ENCODE measurements at regions not wholly inside any gene's neighbourhood (a gene's known extent, or its start where the extent isn't known, plus 50 kb on each side); places are given as distances from the start of the nearest gene placed in this dataset.
"Not testable (repeated sequence)": the region's sequence is repeated elsewhere in the genome, so short reads cannot be mapped to it uniquely, and the experiment has no call there.

DNA sequence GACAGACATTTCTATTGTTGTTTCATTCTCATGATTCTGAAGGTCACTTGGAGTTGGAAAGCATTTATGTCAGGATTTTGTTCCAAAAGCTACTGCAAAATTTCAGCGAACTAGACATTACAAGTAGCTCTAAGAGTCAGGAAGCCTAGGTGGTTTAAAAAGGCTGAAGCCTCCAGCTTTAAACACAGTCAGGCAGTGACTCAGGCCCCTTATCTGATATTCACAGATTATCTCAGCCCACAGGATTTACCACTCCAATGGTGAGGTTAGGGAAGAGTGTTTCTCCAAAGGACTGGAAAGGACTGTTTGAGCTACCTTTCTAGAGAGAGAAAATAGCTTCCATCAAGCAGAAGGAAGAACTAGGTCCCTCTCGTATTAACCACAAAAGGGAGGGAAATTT, 624.4 kb upstream of the C16orf82 start:
- WGBS, 2 donors = 62 to 66% methylated on average over 2 of the region's 2 CpGs
- H3K27ac ChIP-seq (ENCODE audit: low read depth in 1 of 2, low read length in 2 of 2) = no peak overlapping the region
- intact Hi-C loops (cut with DNase I) = no loop called here

DNA sequence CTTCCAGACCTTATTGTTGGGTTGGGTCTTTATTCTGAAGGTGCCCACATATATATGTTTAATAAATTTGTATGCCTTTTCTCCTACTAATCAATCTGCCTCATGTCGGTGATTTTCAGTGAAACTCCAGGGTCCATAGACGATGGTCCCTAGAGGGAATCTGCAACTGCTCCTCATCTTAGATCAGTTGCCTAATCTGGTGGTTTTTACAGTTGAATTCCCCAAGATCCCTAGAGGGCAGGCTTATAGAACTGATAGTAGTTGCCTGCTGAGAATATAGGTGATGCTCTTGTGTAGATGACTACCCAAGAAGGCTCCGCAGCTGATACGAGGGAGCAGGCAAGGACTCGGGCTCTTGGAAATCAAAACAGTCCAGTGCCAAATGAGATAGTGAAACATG, 619.2 kb upstream of the C16orf82 start:
- intact Hi-C loops (cut with DNase I) = no loop called here
- Histone ChIP-seq H3K4me1 (ENCODE audit: control insufficient read depth in 1 of 2, insufficient read depth in 2 of 2, low read length in 2 of 2) (no peaks in the 10 kb centered on the region), H3K36me3 (ENCODE audit: control insufficient read depth in 1 of 2, insufficient read depth in 2 of 2, low read length in 1 of 2) (peaks cover 0 to 2% of the 10 kb centered on the region in 2 donors), H3K4me3 (ENCODE audit: low read length in 2 of 2) (no peak overlapping the region), H3K27ac (ENCODE audit: low read depth in 1 of 2, low read length in 2 of 2) (no peak overlapping the region), H3K27me3 (ENCODE audit: control insufficient read depth in 1 of 2, insufficient read depth in 2 of 2, low read length in 1 of 2) (no peaks in the 10 kb centered on the region), H3K9me3 (ENCODE audit: control insufficient read depth, low read length) (no peaks in the 10 kb centered on the region)
- WGBS, 2 donors = 86 to 89% methylated on average over 5 of the region's 5 CpGs
- no peak for DNase-seq
- no peak for ATAC-seq (ENCODE audit: low FRiP score)

More for the DNA sequence above, 624.4 kb upstream of the C16orf82 start:
- DNase-seq (no peak), ATAC-seq (ENCODE audit: low FRiP score) (no peak)
- Histone ChIP-seq H3K4me3 (ENCODE audit: low read length in 2 of 2) (no peak overlapping the region), H3K36me3 (ENCODE audit: control insufficient read depth in 1 of 2, insufficient read depth in 2 of 2, low read length in 1 of 2) (no peaks in the 10 kb centered on the region), H3K9me3 (ENCODE audit: control insufficient read depth, low read length) (peaks cover 2% of the 10 kb centered on the region), H3K27me3 (ENCODE audit: control insufficient read depth in 1 of 2, insufficient read depth in 2 of 2, low read length in 1 of 2) (no peaks in the 10 kb centered on the region), H3K4me1 (ENCODE audit: control insufficient read depth in 1 of 2, insufficient read depth in 2 of 2, low read length in 2 of 2) (no peaks in the 10 kb centered on the region)

GRCh38 chr16:26453215-26453614, 613.5 kb upstream of the C16orf82 start:
- ATAC-seq (ENCODE audit: low FRiP score) (no peak), DNase-seq (no peak)
- Histone ChIP-seq H3K4me3 (ENCODE audit: low read length in 2 of 2) (no peak overlapping the region), H3K27me3 (ENCODE audit: control insufficient read depth in 1 of 2, insufficient read depth in 2 of 2, low read length in 1 of 2) (no peaks in the 10 kb centered on the region), H3K27ac (ENCODE audit: low read depth in 1 of 2, low read length in 2 of 2) (no peak overlapping the region), H3K9me3 (ENCODE audit: control insufficient read depth, low read length) (no peaks in the 10 kb centered on the region), H3K4me1 (ENCODE audit: control insufficient read depth in 1 of 2, insufficient read depth in 2 of 2, low read length in 2 of 2) (no peaks in the 10 kb centered on the region), H3K36me3 (ENCODE audit: control insufficient read depth in 1 of 2, insufficient read depth in 2 of 2, low read length in 1 of 2) (peaks cover 0 to 2% of the 10 kb centered on the region in 2 donors)
- intact Hi-C loops (cut with DNase I) = no loop called here
- 21 to 23% methylated on average over 1 of the region's 1 CpG for WGBS, 2 donors

DNA sequence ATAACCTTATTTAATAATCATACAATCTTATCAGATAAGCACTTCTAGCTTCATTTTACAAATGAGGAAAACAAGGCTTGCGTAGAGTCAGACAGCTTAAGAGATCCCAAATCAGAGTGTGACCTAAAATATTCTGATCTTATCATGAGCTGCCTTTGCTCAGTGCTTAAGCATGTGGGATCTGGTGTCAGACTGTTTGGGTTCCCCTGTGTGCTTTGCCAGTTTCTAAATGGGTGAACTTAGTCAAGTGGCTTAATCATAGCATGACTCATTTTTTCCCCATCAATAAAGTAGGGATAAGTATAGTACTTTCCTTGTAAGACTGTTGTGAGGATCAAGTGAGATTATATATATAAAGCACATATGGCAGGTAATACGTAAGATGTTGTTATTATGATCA, 612.6 kb upstream of the C16orf82 start:
- H3K9me3 ChIP-seq (ENCODE audit: control insufficient read depth, low read length) = no peaks in the 10 kb centered on the region

DNA sequence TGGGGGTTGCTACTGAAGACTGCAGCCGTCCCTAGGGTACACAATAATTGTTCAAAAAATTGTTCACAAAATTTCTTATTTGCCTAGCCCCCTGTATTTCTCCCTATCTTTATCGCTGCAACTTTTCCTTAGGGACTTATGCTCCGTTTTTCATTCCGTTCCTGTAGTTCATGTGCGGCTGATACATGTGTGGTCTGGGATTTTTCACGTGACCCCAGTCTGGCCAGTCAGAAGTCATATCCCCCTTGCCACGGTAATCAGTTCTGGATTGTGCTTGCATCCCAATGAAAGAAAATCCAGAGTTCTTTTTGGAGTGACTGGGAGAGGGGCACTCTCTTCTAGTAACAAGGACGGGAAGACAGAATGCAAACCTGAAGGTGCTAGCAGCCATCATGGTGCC, 610.7 kb upstream of the C16orf82 start:
- DNase-seq = no peak
- no peak for ATAC-seq (ENCODE audit: low FRiP score)
- Histone ChIP-seq H3K4me1 (ENCODE audit: control insufficient read depth in 1 of 2, insufficient read depth in 2 of 2, low read length in 2 of 2) (no peaks in the 10 kb centered on the region), H3K9me3 (ENCODE audit: control insufficient read depth, low read length) (no peaks in the 10 kb centered on the region), H3K36me3 (ENCODE audit: control insufficient read depth in 1 of 2, insufficient read depth in 2 of 2, low read length in 1 of 2) (peaks cover 0 to 2% of the 10 kb centered on the region in 2 donors), H3K27ac (ENCODE audit: low read depth in 1 of 2, low read length in 2 of 2) (no peak overlapping the region), H3K4me3 (ENCODE audit: low read length in 2 of 2) (no peak overlapping the region), H3K27me3 (ENCODE audit: control insufficient read depth in 1 of 2, insufficient read depth in 2 of 2, low read length in 1 of 2) (no peaks in the 10 kb centered on the region)
- intact Hi-C loops (cut with DNase I) = no loop called here
- WGBS, 2 donors = 49 to 65% methylated on average over 8 of the region's 8 CpGs

More for the DNA sequence above, 612.6 kb upstream of the C16orf82 start:
- H3K27me3 ChIP-seq (ENCODE audit: control insufficient read depth in 1 of 2, insufficient read depth in 2 of 2, low read length in 1 of 2) = no peaks in the 10 kb centered on the region
- H3K36me3 ChIP-seq (ENCODE audit: control insufficient read depth in 1 of 2, insufficient read depth in 2 of 2, low read length in 1 of 2) = peaks cover 0 to 2% of the 10 kb centered on the region in 2 donors
- H3K4me3 ChIP-seq (ENCODE audit: low read length in 2 of 2) = no peak overlapping the region
- H3K27ac ChIP-seq (ENCODE audit: low read depth in 1 of 2, low read length in 2 of 2) = no peak overlapping the region
- ATAC-seq (ENCODE audit: low FRiP score) = no peak
- DNase-seq = no peak
- 35 to 53% methylated on average over 2 of the region's 2 CpGs for WGBS, 2 donors
- intact Hi-C loops (cut with DNase I) = no loop called here
- no peaks in the 10 kb centered on the region for H3K4me1 ChIP-seq (ENCODE audit: control insufficient read depth in 1 of 2, insufficient read depth in 2 of 2, low read length in 2 of 2)

DNA sequence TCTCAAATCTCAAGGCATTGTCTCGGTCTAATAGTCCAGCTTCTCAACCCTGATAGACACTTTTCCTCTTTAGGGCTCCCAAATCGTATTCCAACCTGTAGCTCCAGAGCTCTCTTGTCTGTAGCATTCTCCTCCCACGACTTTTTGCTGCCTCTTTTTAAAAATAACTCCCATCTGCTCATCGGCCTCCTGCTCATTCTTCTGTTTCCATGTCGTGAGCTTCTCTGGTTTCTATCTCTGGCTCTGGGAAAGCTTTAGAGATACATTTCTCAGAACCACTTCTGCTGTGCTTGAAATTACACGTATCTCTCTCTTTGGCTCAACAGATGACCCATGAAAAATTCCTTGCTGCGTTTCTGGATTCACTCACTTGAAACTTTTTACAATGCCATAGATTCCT, 609.6 kb upstream of the C16orf82 start:
- intact Hi-C loops (cut with DNase I) = no loop called here
- Histone ChIP-seq H3K9me3 (ENCODE audit: control insufficient read depth, low read length) (no peaks in the 10 kb centered on the region), H3K36me3 (ENCODE audit: control insufficient read depth in 1 of 2, insufficient read depth in 2 of 2, low read length in 1 of 2) (no peaks in the 10 kb centered on the region), H3K27ac (ENCODE audit: low read depth in 1 of 2, low read length in 2 of 2) (no peak overlapping the region), H3K4me1 (ENCODE audit: control insufficient read depth in 1 of 2, insufficient read depth in 2 of 2, low read length in 2 of 2) (no peaks in the 10 kb centered on the region), H3K4me3 (ENCODE audit: low read length in 2 of 2) (no peak overlapping the region), H3K27me3 (ENCODE audit: control insufficient read depth in 1 of 2, insufficient read depth in 2 of 2, low read length in 1 of 2) (no peaks in the 10 kb centered on the region)
- WGBS, 2 donors = 57 to 70% methylated on average over 7 of the region's 7 CpGs
- DNase-seq (no peak), ATAC-seq (ENCODE audit: low FRiP score) (no peak)

DNA sequence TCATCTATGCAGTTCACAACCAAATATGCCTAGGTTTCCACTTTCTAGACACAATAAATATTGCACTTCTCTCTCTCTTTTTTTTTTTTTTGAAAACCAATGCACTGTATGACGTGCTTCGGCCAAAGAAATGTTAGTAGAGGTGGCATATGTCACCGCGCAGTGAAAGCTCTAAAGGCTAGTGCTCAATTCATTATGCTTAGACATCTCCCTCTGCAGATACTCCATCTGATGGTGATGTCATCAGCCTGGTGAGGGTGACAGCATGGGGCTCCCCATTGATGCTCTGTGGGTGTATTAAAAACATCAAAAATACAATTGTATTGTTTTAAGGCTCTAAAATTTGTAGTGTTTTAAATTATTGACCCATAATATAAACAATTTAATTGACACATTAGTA, 608.8 kb upstream of the C16orf82 start:
- Histone ChIP-seq H3K4me1 (ENCODE audit: control insufficient read depth in 1 of 2, insufficient read depth in 2 of 2, low read length in 2 of 2) (no peaks in the 10 kb centered on the region), H3K27ac (ENCODE audit: low read depth in 1 of 2, low read length in 2 of 2) (no peak overlapping the region), H3K36me3 (ENCODE audit: control insufficient read depth in 1 of 2, insufficient read depth in 2 of 2, low read length in 1 of 2) (no peaks in the 10 kb centered on the region), H3K9me3 (ENCODE audit: control insufficient read depth, low read length) (no peaks in the 10 kb centered on the region), H3K4me3 (ENCODE audit: low read length in 2 of 2) (no peak overlapping the region), H3K27me3 (ENCODE audit: control insufficient read depth in 1 of 2, insufficient read depth in 2 of 2, low read length in 1 of 2) (no peaks in the 10 kb centered on the region)
- DNase-seq (no peak), ATAC-seq (ENCODE audit: low FRiP score) (no peak)
- intact Hi-C loops (cut with DNase I) = no loop called here
- WGBS, 2 donors = 77 to 83% methylated on average over 4 of the region's 4 CpGs

DNA sequence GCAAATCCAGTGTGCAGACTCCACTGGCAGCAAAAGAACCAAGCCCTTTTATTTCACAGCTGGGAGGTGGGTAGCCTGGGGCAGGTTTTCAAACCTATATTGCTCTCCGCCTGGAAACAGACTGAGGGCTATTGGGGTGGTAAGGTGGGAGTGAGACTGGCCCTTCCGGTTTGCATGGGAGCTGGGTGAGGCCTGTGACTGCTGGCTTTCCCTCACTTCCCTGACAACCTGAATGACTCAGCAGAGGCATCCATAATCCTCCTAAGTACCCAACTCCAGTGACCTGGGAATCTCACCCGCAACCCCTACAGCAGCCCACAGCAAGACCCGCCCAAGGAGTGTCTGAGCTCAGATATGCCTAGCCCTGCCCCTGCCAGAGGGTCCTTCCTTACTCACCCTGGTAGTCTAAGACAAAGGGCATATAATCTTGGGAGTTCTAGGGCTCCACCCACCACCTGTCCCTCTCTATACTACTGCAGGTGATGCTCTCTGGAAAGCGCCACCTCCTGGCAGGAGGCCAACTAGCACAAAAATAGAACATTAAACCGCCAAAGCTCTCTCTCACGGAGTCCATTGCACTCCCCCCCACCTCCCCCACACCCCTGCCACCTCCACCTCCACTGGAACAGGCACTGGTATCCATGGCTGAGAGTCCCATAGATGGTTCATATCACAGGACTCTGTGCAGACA, 602.0 kb upstream of the C16orf82 start:
- H3K4me1 ChIP-seq (ENCODE audit: control insufficient read depth in 1 of 2, insufficient read depth in 2 of 2, low read length in 2 of 2) = no peaks in the 10 kb centered on the region
- intact Hi-C loops (cut with DNase I) = loop anchor here in 1 of 2 donors (10.0 kb wide), 1 partner anchor 60 kb away; no protein-coding TSS in a partner anchor
- 86% methylated on average over 7 of the region's 7 CpGs for WGBS, 2 donors
- no peak overlapping the region for H3K27ac ChIP-seq (ENCODE audit: low read depth in 1 of 2, low read length in 2 of 2)
- no peaks in the 10 kb centered on the region for H3K27me3 ChIP-seq (ENCODE audit: control insufficient read depth in 1 of 2, insufficient read depth in 2 of 2, low read length in 1 of 2)
- no peaks in the 10 kb centered on the region for H3K9me3 ChIP-seq (ENCODE audit: control insufficient read depth, low read length)
- DNase-seq (no peak), ATAC-seq (ENCODE audit: low FRiP score) (no peak)
- no peaks in the 10 kb centered on the region for H3K36me3 ChIP-seq (ENCODE audit: control insufficient read depth in 1 of 2, insufficient read depth in 2 of 2, low read length in 1 of 2)
- no peak overlapping the region for H3K4me3 ChIP-seq (ENCODE audit: low read length in 2 of 2)

GRCh38 chr16:26474405-26474804, 592.3 kb upstream of the C16orf82 start:
- H3K36me3 ChIP-seq (ENCODE audit: control insufficient read depth in 1 of 2, insufficient read depth in 2 of 2, low read length in 1 of 2); intact Hi-C loops (cut with DNase I); H3K4me1 ChIP-seq (ENCODE audit: control insufficient read depth in 1 of 2, insufficient read depth in 2 of 2, low read length in 2 of 2); ATAC-seq (ENCODE audit: low FRiP score); H3K9me3 ChIP-seq (ENCODE audit: control insufficient read depth, low read length); H3K27ac ChIP-seq (ENCODE audit: low read depth in 1 of 2, low read length in 2 of 2); H3K4me3 ChIP-seq (ENCODE audit: low read length in 2 of 2); H3K27me3 ChIP-seq (ENCODE audit: control insufficient read depth in 1 of 2, insufficient read depth in 2 of 2, low read length in 1 of 2); DNase-seq: not testable (repeated sequence)
- WGBS, 2 donors = 78 to 82% methylated on average over 10 of the region's 10 CpGs
